Ishikawa (cell line): ENCODE measurements at regions not wholly inside any gene's neighbourhood (a gene's known extent, or its start where the extent isn't known, plus 50 kb on each side); places are given as distances from the start of the nearest gene placed in this dataset.

Experiments
- CEBPB ChIP-seq: IDR thresholded peaks from 2 replicates; pipeline ENCODE4 v1.6.1; 2012
- CREB1 ChIP-seq: IDR thresholded peaks from 2 replicates; pipeline ENCODE4 v1.6.1; 2012; ENCODE audit warnings: low read depth
- EGR1 ChIP-seq: IDR thresholded peaks from 2 replicates; pipeline ENCODE4 v1.6.1; 2012
- FOXM1 ChIP-seq: IDR thresholded peaks from 2 replicates; pipeline ENCODE4 v1.6.1; 2012; ENCODE audit warnings: low read depth, borderline replicate concordance
- MAX ChIP-seq: IDR thresholded peaks from 2 replicates; pipeline ENCODE4 v1.6.1; 2012
- RAD21 ChIP-seq: IDR thresholded peaks from 2 replicates; pipeline ENCODE4 v1.6.1; 2012; ENCODE audit warnings: low read depth
- REST ChIP-seq: IDR thresholded peaks from 2 replicates; pipeline ENCODE4 v1.6.1; 2012; ENCODE audit warnings: low read depth, mild to moderate bottlenecking
- TCF12 ChIP-seq: IDR thresholded peaks from 2 replicates; pipeline ENCODE4 v1.6.1; 2012; ENCODE audit warnings: low read depth
- YY1 ChIP-seq: IDR thresholded peaks from 2 replicates; pipeline ENCODE4 v1.6.1; 2012; ENCODE audit warnings: low read depth

DNA sequence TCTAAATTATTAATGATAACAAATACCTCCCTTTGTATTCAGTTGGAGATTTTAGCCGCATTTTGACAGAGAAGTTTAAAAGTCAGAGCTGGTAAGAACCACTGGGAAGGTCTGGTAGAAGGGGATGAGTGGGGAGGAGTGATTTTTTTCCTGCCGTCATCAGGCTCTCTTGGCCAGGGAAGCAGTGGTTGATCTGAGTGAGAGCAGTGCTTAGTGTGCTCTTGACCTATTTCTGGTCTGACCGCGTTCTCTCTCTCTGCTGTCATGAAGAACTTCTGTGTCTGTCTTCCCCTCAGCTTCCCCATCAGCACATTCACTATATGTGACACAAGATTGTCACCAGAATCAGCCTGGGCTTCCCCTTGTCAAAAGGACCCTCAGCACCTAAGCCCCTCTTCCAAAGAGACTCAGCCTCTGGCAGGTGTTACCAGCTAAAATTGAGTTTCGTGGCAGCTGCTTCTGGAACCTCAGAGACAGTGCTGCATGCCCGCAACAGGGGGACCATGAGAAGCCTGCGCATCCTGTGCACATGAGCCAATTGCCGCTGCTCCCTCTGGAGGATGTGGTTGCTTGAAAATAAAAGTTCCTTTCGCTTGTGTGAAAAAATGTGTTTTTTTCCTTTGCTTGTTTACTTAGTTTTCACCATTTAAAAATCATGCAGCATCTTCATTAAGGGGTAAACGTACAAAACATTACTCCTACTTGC, 268.9 kb downstream of the C4orf33 start:
- TF ChIP-seq REST (no peak), RAD21 (no peak), MAX (no peak), TCF12 (no peak), CEBPB (no peak), CREB1 (no peak), EGR1 (no peak), FOXM1 (no peak), YY1 (no peak)
